ENCODE measurements at regions not wholly inside any gene's neighbourhood (a gene's known extent, or its start where the extent isn't known, plus 50 kb on each side); places are given as distances from the start of the nearest gene placed in this dataset.

GRCh38 chr16:50469121-50469743, 79.0 kb upstream of the NKD1 start:
- no peak for TF ChIP-seq CTCF (IDR thresholded peaks at IDR 0.05; ENCODE audit: insufficient read depth, low read length, poor library complexity, severe bottlenecking)
- no peak for DNase-seq (ENCODE audit: low read depth)
- no peaks in the 10 kb centered on the region for H3K27me3 ChIP-seq (ENCODE audit: control insufficient read depth, insufficient read depth, low read length)
- no peaks in the 10 kb centered on the region for H3K36me3 ChIP-seq (ENCODE audit: control insufficient read depth, insufficient read depth, low read length)
- H3K4me3 ChIP-seq (ENCODE audit: low read depth, low read length): no peak overlapping the region

DNA sequence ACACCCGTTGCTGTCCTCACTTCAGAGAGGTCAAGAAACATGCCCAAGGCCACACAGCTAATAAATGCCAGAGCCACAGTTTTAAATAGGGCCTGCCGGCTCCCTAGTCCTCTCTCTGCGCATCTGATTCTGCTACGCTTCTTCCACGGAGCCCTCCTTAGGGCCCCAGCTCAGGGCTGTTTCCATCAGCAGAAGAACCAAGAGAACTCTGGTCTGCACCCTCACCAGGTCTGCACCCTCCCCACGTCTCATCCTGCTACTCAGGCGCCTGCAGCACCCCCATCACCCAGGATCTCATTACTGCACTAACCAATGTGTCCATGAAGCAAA, 79.5 kb upstream of the NKD1 start:
- no peak for TF ChIP-seq CTCF (IDR thresholded peaks at IDR 0.05; ENCODE audit: insufficient read depth, low read length, poor library complexity, severe bottlenecking)
- no peaks in the 10 kb centered on the region for H3K27me3 ChIP-seq (ENCODE audit: control insufficient read depth, insufficient read depth, low read length)
- H3K36me3 ChIP-seq (ENCODE audit: control insufficient read depth, insufficient read depth, low read length): no peaks in the 10 kb centered on the region
- DNase-seq (ENCODE audit: low read depth): no peak
- H3K4me3 ChIP-seq (ENCODE audit: low read depth, low read length): no peak overlapping the region

DNA sequence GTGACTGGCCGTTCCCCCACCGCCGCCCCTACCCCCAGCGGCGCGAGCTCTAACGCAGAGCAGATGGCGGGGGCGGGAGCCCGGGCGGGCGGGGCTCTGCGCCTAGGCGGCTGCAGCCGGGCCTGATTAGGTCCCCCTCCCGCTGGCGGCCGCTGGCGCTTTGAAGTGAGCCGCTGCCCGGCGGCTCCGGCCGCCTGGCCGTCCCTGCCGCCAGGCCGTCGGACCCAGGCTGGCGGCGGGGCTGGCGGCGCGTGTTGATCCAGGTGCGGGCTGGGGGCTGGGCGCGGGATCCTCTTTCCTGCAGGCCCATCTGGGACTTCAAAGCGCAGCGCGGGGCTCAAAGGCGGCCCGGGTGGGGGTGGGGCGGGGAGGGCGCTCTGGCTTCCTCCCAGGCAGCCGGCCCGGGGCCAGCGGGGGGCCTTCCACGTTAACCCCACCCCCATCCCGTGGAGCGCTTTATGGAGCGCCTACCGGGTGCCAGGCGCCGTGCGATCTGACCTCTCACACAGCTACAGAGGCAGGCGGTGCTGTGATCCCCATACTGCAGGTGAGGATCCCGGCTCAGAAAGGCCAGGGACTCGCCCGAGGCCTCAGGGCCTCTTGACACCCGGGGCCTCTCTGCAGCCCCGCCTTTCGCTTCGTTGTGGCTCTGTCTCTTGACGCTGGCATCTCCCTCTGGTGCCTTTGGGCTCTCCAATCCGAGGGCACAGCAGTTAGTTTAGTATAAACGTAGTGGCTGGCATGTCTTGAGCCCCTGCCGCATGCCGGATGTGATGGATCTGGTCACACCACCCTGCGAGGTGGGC, 80.0 kb upstream of the NKD1 start:
- Histone ChIP-seq H3K27me3 (ENCODE audit: control insufficient read depth, insufficient read depth, low read length) (no peaks in the 10 kb centered on the region), H3K36me3 (ENCODE audit: control insufficient read depth, insufficient read depth, low read length) (no peaks in the 10 kb centered on the region), H3K4me3 (ENCODE audit: low read depth, low read length) (peak overlapping the region; percentile 23)
- TF ChIP-seq CTCF (IDR thresholded peaks at IDR 0.05; ENCODE audit: insufficient read depth, low read length, poor library complexity, severe bottlenecking): no peak
- no peak for DNase-seq (ENCODE audit: low read depth)

GRCh38 chr16:50467559-50467942, 80.6 kb upstream of the NKD1 start:
- peak overlapping the region; percentile 23 for H3K4me3 ChIP-seq (ENCODE audit: low read depth, low read length)
- TF ChIP-seq CTCF (IDR thresholded peaks at IDR 0.05; ENCODE audit: insufficient read depth, low read length, poor library complexity, severe bottlenecking): no peak
- DNase-seq (ENCODE audit: low read depth): no peak
- no peaks in the 10 kb centered on the region for H3K36me3 ChIP-seq (ENCODE audit: control insufficient read depth, insufficient read depth, low read length)
- no peaks in the 10 kb centered on the region for H3K27me3 ChIP-seq (ENCODE audit: control insufficient read depth, insufficient read depth, low read length)

- no peak overlapping the region for H3K4me3 ChIP-seq (ENCODE audit: low read depth, low read length)
- DNase-seq (ENCODE audit: low read depth): no peak
- H3K27me3 ChIP-seq (ENCODE audit: control insufficient read depth, insufficient read depth, low read length): no peaks in the 10 kb centered on the region
- no peaks in the 10 kb centered on the region for H3K36me3 ChIP-seq (ENCODE audit: control insufficient read depth, insufficient read depth, low read length)
- no peak for TF ChIP-seq CTCF (IDR thresholded peaks at IDR 0.05; ENCODE audit: insufficient read depth, low read length, poor library complexity, severe bottlenecking)
These were observed 82.0 kb upstream of the NKD1 start for GRCh38 chr16:50466170-50466569.

All from kidney epithelial cell (primary cell).